ENCODE measurements at regions not wholly inside any gene's neighbourhood (a gene's known extent, or its start where the extent isn't known, plus 50 kb on each side); places are given as distances from the start of the nearest gene placed in this dataset.

DNA sequence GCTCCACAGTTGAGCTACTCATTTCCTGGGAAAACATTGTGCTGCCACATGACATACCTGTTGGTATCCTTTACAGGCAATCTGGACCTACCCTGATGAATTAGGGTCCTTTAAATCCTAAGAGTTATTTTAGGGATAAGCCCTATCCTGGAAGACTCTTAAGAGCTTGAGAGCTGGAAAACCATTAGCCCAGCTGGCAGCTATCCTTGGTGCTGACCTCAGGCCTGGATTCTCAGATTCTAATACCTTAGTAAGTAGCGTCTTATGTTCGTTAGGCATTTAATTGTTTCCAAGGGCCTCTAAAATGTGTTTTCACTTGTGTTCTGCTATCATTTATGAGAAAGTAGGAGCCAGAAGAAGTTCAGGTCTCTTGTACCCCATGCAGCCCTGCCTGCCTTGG, 93.0 kb upstream of the SORCS3 start:
- Mint-ChIP-seq H3K4me1 (no peaks in the 10 kb centered on the region), H3K27ac (ENCODE audit: unreplicated experiment) (no peak overlapping the region), H3K36me3 (ENCODE audit: low read depth) (no peaks in the 10 kb centered on the region), H3K4me3 (no peak overlapping the region), H3K27me3 (ENCODE audit: low read depth) (peaks cover 43% of the 10 kb centered on the region), H3K9me3 (peaks cover 7% of the 10 kb centered on the region)
- no peak for DNase-seq (ENCODE audit: low read depth, low spot score)
- TF ChIP-seq, protein P1, sequence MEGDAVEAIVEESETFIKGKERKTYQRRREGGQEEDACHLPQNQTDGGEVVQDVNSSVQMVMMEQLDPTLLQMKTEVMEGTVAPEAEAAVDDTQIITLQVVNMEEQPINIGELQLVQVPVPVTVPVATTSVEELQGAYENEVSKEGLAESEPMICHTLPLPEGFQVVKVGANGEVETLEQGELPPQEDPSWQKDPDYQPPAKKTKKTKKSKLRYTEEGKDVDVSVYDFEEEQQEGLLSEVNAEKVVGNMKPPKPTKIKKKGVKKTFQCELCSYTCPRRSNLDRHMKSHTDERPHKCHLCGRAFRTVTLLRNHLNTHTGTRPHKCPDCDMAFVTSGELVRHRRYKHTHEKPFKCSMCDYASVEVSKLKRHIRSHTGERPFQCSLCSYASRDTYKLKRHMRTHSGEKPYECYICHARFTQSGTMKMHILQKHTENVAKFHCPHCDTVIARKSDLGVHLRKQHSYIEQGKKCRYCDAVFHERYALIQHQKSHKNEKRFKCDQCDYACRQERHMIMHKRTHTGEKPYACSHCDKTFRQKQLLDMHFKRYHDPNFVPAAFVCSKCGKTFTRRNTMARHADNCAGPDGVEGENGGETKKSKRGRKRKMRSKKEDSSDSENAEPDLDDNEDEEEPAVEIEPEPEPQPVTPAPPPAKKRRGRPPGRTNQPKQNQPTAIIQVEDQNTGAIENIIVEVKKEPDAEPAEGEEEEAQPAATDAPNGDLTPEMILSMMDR (conservative IDR thresholded peaks at IDR 0.05), result no peak

DNA sequence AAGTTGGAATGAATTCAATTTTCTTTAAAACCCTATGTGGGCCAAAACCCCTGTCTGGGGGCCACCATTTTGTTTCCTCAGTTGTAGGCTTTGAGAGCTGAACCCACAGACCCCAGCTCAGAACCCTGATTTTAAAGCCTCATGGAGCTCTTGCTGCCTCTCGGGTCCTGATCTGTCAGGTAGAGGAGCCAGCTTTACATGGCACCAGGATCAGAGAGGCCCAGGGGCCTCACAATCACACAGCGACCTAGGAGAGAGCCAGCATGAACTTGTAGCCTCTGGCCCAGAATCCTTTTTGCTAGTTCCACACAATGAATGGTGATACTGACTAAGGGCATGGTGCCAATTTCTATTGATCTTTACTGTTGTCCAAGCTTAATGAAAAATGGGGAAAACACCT, 84.3 kb upstream of the SORCS3 start:
- no peak for DNase-seq (ENCODE audit: low read depth, low spot score)
- Mint-ChIP-seq H3K4me1 (no peaks in the 10 kb centered on the region), H3K27ac (ENCODE audit: unreplicated experiment) (no peak overlapping the region), H3K4me3 (no peak overlapping the region), H3K9me3 (no peaks in the 10 kb centered on the region), H3K36me3 (ENCODE audit: low read depth) (no peaks in the 10 kb centered on the region), H3K27me3 (ENCODE audit: low read depth) (peaks cover 27% of the 10 kb centered on the region)
- TF ChIP-seq, protein P1 (conservative IDR thresholded peaks at IDR 0.05), result no peak

DNA sequence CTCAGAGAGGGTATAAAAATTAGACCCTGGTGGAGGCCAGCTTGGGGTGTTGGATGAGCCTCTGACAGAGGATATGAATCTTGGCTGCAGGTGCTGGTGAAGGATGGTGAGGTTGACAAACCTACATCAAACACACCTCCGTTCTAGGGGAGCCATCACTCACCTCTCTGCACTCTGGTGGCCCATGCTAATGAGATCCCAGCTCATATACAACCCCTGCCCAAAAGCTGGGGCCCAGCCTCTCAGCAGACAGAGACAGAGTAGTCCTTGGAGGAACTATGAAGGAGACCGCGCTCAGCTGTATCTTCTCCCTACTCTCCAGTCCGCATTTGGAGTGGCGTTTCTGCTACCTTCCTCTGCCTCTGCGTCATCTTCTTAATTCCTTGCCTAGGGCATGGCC, 83.1 kb upstream of the SORCS3 start:
- no peak for DNase-seq (ENCODE audit: low read depth, low spot score)
- H3K27me3 Mint-ChIP-seq (ENCODE audit: low read depth), result peaks cover 24% of the 10 kb centered on the region
- TF ChIP-seq, protein P1 (conservative IDR thresholded peaks at IDR 0.05), result no peak
- H3K36me3 Mint-ChIP-seq (ENCODE audit: low read depth), result no peaks in the 10 kb centered on the region
- H3K9me3 Mint-ChIP-seq, result no peaks in the 10 kb centered on the region
- H3K4me1 Mint-ChIP-seq, result no peaks in the 10 kb centered on the region
- H3K27ac Mint-ChIP-seq (ENCODE audit: unreplicated experiment), result no peak overlapping the region
- no peak overlapping the region for H3K4me3 Mint-ChIP-seq

DNA sequence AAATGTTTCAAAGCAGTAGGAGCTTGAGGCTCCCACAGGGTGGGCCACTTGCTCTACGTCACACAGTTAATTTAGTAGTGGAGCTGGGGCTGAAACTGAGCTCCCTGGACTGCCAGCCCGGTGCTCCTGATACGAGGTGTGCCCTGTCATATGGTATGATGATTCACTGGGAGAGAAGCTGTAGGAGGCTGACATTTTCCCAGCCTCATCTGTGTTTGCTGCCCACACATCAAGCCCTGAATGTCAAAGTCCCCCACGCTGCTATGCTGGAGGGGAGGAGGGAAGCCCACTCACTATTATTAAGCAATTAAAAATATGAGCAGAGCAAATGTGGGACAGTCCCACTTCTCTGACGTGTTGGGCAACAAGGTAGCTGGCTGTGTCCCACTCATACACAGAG, 81.2 kb upstream of the SORCS3 start:
- no peak overlapping the region for H3K4me3 Mint-ChIP-seq
- no peak for DNase-seq (ENCODE audit: low read depth, low spot score)
- TF ChIP-seq, protein P1 (conservative IDR thresholded peaks at IDR 0.05), result no peak
- H3K36me3 Mint-ChIP-seq (ENCODE audit: low read depth), result no peaks in the 10 kb centered on the region
- H3K27me3 Mint-ChIP-seq (ENCODE audit: low read depth), result peaks cover 25% of the 10 kb centered on the region
- peaks cover 4% of the 10 kb centered on the region for H3K9me3 Mint-ChIP-seq
- no peaks in the 10 kb centered on the region for H3K4me1 Mint-ChIP-seq
- H3K27ac Mint-ChIP-seq (ENCODE audit: unreplicated experiment), result no peak overlapping the region

DNA sequence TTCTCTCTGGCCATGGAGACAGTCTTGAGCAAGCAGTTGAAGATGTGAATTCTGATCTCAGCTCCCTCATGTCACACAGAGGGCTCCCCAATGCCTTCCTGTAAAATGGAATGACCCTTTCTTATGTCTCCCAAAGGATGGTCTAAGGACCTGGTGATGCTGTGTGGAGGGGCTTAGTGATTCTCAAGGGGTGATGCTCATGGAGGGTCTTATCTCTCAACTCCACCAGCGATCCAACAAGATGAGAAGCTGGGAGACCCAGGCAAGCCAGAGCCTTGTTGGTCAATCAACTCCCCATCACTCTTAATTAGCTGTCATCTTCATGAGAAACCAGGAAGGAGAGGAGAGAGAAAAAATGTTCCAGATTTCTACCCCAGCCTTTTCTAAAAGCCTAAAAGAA, 78.0 kb upstream of the SORCS3 start:
- Mint-ChIP-seq H3K27me3 (ENCODE audit: low read depth) (peaks cover 20% of the 10 kb centered on the region), H3K4me3 (no peak overlapping the region), H3K36me3 (ENCODE audit: low read depth) (no peaks in the 10 kb centered on the region), H3K9me3 (peaks cover 16% of the 10 kb centered on the region), H3K4me1 (no peaks in the 10 kb centered on the region), H3K27ac (ENCODE audit: unreplicated experiment) (no peak overlapping the region)
- DNase-seq (ENCODE audit: low read depth, low spot score), result no peak
- TF ChIP-seq, protein P1 (conservative IDR thresholded peaks at IDR 0.05), result no peak

DNA sequence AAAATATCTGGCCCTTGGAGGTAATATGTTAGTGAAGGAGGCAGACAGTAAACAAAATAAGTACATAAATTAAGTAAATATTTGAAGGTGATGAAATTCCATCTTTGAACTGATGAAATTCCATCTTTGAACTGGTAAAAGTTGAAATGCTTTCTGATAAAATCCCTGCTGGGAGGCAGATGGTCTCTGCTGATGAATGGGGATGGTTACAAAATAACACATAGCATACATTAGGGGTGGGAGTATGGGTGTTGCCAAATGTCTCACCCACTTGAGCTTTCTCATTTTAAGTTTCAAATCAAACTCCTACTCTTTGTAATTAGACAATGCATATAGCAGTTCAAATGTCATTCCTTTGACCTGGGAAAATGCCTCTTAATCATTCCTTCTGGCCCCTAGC, 77.5 kb upstream of the SORCS3 start:
- Mint-ChIP-seq H3K36me3 (ENCODE audit: low read depth) (no peaks in the 10 kb centered on the region), H3K4me1 (no peaks in the 10 kb centered on the region), H3K27me3 (ENCODE audit: low read depth) (peaks cover 16% of the 10 kb centered on the region), H3K27ac (ENCODE audit: unreplicated experiment) (no peak overlapping the region), H3K4me3 (no peak overlapping the region), H3K9me3 (peaks cover 16% of the 10 kb centered on the region)
- TF ChIP-seq, protein P1 (conservative IDR thresholded peaks at IDR 0.05), result no peak
- no peak for DNase-seq (ENCODE audit: low read depth, low spot score)
